SU-DHL-6 (cell line): ENCODE measurements at regions not wholly inside any gene's neighbourhood (a gene's known extent, or its start where the extent isn't known, plus 50 kb on each side); places are given as distances from the start of the nearest gene placed in this dataset.

ENCODE experiments used
- H2AFZ ChIP-seq: fragments of 200-600 bp; sonication (generic); 2 replicates; pipeline ENCODE4 v1.6.1; 2014; ENCODE audit warnings: low read depth, mild to moderate bottlenecking, moderate library complexity, mixed read lengths, antibody characterized with exemption, low read length; ENCODE audit not compliant: severe bottlenecking
- H3F3A ChIP-seq: fragments of 200-600 bp; shearing (Covaris generic); 2 replicates; pipeline ENCODE4 v1.6.0; 2016; ENCODE audit warnings: antibody characterized with exemption, mild to moderate bottlenecking; ENCODE audit not compliant: insufficient read depth
- H3K27ac ChIP-seq: fragments of 200-600 bp; sonication (generic); 2 replicates; pipeline ENCODE4 v1.5.1; 2016; ENCODE audit warnings: low read depth, mild to moderate bottlenecking, low read length, moderate library complexity, mixed read lengths
- H3K27me3 ChIP-seq: fragments of 200-600 bp; sonication (generic), shearing (Covaris generic); 2 replicates; pipeline ENCODE4 v1.6.0; 2014; ENCODE audit warnings: mild to moderate bottlenecking, low read length
- H3K36me3 ChIP-seq: fragments of 200-600 bp; sonication (generic); 2 replicates; pipeline ENCODE4 v1.6.1; 2014; ENCODE audit warnings: mild to moderate bottlenecking, low read length, mixed read lengths
- H3K4me2 ChIP-seq: fragments of 300-600, 200-600 bp; shearing (Covaris generic), sonication (generic); 2 replicates; pipeline ENCODE4 v1.6.0; 2014; ENCODE audit warnings: low read length, low read depth, mild to moderate bottlenecking; ENCODE audit not compliant: poor library complexity, severe bottlenecking
- H3K4me3 ChIP-seq: fragments of 200-600 bp; sonication (generic); 2 replicates; pipeline ENCODE4 v1.5.1; 2014; ENCODE audit warnings: antibody characterized with exemption, low read length, mild to moderate bottlenecking, mixed read lengths; ENCODE audit not compliant: insufficient read depth, poor library complexity, severe bottlenecking
- H3K79me2 ChIP-seq: fragments of 200-600 bp; sonication (generic); 2 replicates; pipeline ENCODE4 v1.6.1; 2014; ENCODE audit warnings: mild to moderate bottlenecking, low read length, moderate library complexity; ENCODE audit not compliant: insufficient read depth
- H3K9ac ChIP-seq: fragments of 200-600 bp; sonication (generic); 2 replicates; pipeline ENCODE4 v1.7.0; 2014; ENCODE audit warnings: mild to moderate bottlenecking, low read length
- H3K9me2 ChIP-seq: fragments of 200-600 bp; sonication (generic); replicated peaks from 2 replicates; pipeline ENCODE4 v1.6.1; 2014; ENCODE audit warnings: low read length; ENCODE audit not compliant: insufficient read depth
- H3K9me3 ChIP-seq: fragments of 200-600 bp; sonication (generic); 2 replicates; pipeline ENCODE4 v1.6.1; 2014; ENCODE audit warnings: low read length, mixed read lengths; ENCODE audit not compliant: insufficient read depth
- H4K20me1 ChIP-seq: fragments of 200-600 bp; sonication (generic); 2 replicates; pipeline ENCODE4 v1.6.1; 2014; ENCODE audit warnings: low read depth, mild to moderate bottlenecking, antibody characterized with exemption, low read length, moderate library complexity, mixed read lengths
- EZH2phosphoT487 ChIP-seq: fragments of 200-600 bp; sonication (generic), shearing (Covaris generic); conservative IDR thresholded peaks from 2 replicates; pipeline ENCODE4 v1.6.1; 2018; ENCODE audit warnings: mild to moderate bottlenecking, antibody characterized with exemption, low read length, moderate library complexity, mixed read lengths
- TF ChIP-seq, protein P1 (sequence below): fragments of 200-600 bp; sonication (generic); IDR thresholded peaks from one replicate; pipeline ENCODE4 v1.5.1; 2017; ENCODE audit warnings: antibody characterized with exemption, mild to moderate bottlenecking, low read length, moderate library complexity; ENCODE audit not compliant: insufficient read depth, poor library complexity, severe bottlenecking

DNA sequence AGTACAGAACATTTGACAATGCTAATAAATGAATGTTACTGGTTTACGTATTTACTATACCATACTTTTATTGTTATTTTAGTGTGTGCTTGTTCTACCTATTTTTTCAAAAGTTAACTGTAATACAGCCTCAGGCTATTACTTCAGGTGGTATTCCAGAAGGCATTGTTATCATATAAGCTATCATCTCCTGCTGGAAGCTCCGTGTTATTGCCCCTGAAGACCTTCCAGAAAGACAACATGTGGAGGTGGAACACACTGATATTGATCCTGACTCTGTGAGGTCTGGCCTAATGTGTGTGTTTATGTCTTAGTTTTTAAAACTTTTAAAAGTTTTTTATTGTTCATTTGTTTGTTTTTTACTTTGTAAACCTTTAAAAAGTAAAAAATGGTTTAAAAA, 509.8 kb upstream of the SPRY2 start:
- H3F3A ChIP-seq, result no peaks in the 10 kb centered on the region
- H3K27ac ChIP-seq, result no peak overlapping the region
- H3K36me3 ChIP-seq, result no peaks in the 10 kb centered on the region
- H3K4me2 ChIP-seq, result no peak overlapping the region
- H3K27me3 ChIP-seq, result no peaks in the 10 kb centered on the region
- H3K9ac ChIP-seq, result no peak overlapping the region
- H3K9me3 ChIP-seq, result no peaks in the 10 kb centered on the region
- no peaks in the 10 kb centered on the region for H3K9me2 ChIP-seq
- H3K79me2 ChIP-seq, result no peaks in the 10 kb centered on the region
- H4K20me1 ChIP-seq, result no peaks in the 10 kb centered on the region
- H3K4me3 ChIP-seq, result no peak overlapping the region
- TF ChIP-seq EZH2phosphoT487, result no peak
- no peak overlapping the region for H2AFZ ChIP-seq

DNA sequence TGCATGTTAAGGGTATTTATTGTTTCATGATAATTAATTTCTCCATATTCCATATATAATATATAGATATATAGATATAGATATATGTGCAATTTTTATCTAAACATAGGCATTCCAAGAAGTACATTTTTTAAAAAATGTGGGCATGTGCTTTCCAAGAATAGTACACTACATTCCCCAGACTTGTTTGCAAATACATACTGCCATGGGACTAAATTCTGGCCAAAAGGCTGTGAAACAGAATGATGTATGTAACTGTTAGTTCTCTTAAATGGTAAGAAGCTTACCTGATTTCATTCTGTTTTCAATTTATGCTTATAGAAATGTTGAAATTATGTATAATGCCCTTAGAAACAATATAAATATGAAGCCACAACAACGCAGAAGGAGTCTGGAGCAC, 503.2 kb upstream of the SPRY2 start:
- H3K9me2 ChIP-seq, result no peaks in the 10 kb centered on the region
- no peaks in the 10 kb centered on the region for H3K27me3 ChIP-seq
- no peaks in the 10 kb centered on the region for H3K36me3 ChIP-seq
- H3K4me3 ChIP-seq, result no peak overlapping the region
- no peak overlapping the region for H3K9ac ChIP-seq
- H3K27ac ChIP-seq, result no peak overlapping the region
- TF ChIP-seq, protein P1, sequence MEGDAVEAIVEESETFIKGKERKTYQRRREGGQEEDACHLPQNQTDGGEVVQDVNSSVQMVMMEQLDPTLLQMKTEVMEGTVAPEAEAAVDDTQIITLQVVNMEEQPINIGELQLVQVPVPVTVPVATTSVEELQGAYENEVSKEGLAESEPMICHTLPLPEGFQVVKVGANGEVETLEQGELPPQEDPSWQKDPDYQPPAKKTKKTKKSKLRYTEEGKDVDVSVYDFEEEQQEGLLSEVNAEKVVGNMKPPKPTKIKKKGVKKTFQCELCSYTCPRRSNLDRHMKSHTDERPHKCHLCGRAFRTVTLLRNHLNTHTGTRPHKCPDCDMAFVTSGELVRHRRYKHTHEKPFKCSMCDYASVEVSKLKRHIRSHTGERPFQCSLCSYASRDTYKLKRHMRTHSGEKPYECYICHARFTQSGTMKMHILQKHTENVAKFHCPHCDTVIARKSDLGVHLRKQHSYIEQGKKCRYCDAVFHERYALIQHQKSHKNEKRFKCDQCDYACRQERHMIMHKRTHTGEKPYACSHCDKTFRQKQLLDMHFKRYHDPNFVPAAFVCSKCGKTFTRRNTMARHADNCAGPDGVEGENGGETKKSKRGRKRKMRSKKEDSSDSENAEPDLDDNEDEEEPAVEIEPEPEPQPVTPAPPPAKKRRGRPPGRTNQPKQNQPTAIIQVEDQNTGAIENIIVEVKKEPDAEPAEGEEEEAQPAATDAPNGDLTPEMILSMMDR, result no peak
- no peak for TF ChIP-seq EZH2phosphoT487
- H2AFZ ChIP-seq, result no peak overlapping the region
- no peaks in the 10 kb centered on the region for H3K9me3 ChIP-seq
- no peaks in the 10 kb centered on the region for H4K20me1 ChIP-seq
- H3F3A ChIP-seq, result no peaks in the 10 kb centered on the region
- no peak overlapping the region for H3K4me2 ChIP-seq
- no peaks in the 10 kb centered on the region for H3K79me2 ChIP-seq

DNA sequence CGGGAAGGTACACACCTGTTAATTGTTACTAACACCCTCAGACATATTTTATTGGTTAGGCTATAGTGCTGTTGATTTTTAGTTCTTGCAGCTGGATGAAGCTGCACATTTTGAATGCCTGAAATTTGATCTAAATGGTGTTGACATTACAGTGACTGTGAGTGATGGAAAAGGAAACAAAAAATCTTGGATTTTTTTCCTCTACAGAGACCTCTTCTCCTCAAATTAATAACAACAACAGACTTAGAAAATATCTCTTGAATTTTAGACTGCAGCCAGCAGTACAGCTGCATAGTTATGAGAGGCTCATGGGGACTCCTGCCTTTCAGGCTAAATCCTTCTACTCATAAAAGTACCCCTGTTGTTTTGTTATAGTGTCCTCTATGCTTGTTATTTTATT, 500.5 kb upstream of the SPRY2 start:
- no peak overlapping the region for H3K27ac ChIP-seq
- H3K79me2 ChIP-seq, result no peaks in the 10 kb centered on the region
- no peaks in the 10 kb centered on the region for H3K27me3 ChIP-seq
- no peak overlapping the region for H3K4me3 ChIP-seq
- no peaks in the 10 kb centered on the region for H4K20me1 ChIP-seq
- H3K9ac ChIP-seq, result no peak overlapping the region
- no peaks in the 10 kb centered on the region for H3K9me3 ChIP-seq
- TF ChIP-seq, protein P1, result no peak
- TF ChIP-seq EZH2phosphoT487, result no peak
- no peaks in the 10 kb centered on the region for H3K36me3 ChIP-seq
- H2AFZ ChIP-seq, result no peak overlapping the region
- H3F3A ChIP-seq, result no peaks in the 10 kb centered on the region
- no peak overlapping the region for H3K4me2 ChIP-seq
- H3K9me2 ChIP-seq, result no peaks in the 10 kb centered on the region

DNA sequence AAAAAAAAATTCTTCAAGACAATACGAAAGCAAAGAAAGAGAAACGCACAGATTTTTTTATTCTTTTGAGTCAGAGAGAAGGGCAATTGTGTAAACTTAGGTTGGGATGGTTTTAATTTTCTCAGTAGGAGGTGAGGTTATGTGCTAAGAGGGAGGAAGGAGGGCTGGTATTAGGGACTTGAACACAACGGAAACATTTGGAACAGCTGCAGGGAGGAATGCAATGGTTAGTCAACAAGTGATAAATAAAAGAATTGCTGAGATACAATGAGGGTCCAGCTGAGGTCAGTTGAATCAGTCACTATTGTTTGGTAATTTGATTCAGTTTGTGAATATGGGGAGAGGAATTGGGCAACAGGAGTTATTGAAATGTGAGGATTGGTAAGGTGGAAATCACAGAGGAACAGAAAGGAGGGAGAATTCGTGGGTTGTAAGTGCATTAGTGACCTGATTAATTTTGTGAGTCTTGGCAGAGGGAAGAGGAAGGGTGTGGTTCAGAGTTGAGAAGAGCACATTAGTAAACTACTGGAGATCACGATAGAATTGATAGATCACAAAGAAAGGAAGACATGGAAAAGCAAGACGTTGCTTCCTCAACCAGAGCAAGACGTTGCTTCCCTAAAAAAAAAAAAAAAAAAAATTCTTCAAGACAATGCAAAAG, 499.5 kb upstream of the SPRY2 start:
- Histone ChIP-seq H3K79me2 (no peaks in the 10 kb centered on the region), H3K9me2 (no peaks in the 10 kb centered on the region), H3K27me3 (no peaks in the 10 kb centered on the region), H2AFZ (no peak overlapping the region), H3K27ac (no peak overlapping the region), H3K4me3 (no peak overlapping the region), H3K9ac (no peak overlapping the region), H3F3A (no peaks in the 10 kb centered on the region), H3K9me3 (no peaks in the 10 kb centered on the region), H3K36me3 (no peaks in the 10 kb centered on the region), H4K20me1 (no peaks in the 10 kb centered on the region), H3K4me2 (no peak overlapping the region)
- no peak for TF ChIP-seq EZH2phosphoT487
